WTC11 (cell line): ENCODE measurements at regions not wholly inside any gene's neighbourhood (a gene's known extent, or its start where the extent isn't known, plus 50 kb on each side); places are given as distances from the start of the nearest gene placed in this dataset.

ENCODE experiments used
- ATAC-seq: fragments of 200-7000 bp; cut with Tn5 transposase; 2 replicates; pipeline ENCODE4 v1.10.0; 2021; ENCODE audit warnings: mild to moderate bottlenecking, moderate library complexity
- CTCF ChIA-PET: fragments of 300-600 bp; sonication (Branson Sonifier 250); formaldehyde crosslinking; loops from one replicate; lab custom pipeline; 2021; ENCODE audit warnings: antibody characterized with exemption; lab: Charles Lee
- POLR2A ChIA-PET: fragments of 350-600 bp; sonication (Branson Sonifier 250); formaldehyde crosslinking; loops from one replicate; lab custom pipeline; 2021; ENCODE audit warnings: antibody characterized with exemption; lab: Charles Lee
- DNase-seq: peaks from one replicate; pipeline ENCODE4 v3.0.0; 2021; ENCODE audit warnings: low spot score
- H3K27ac Mint-ChIP-seq: 2 replicates; pipeline ENCODE4 v1.8.0; 2021; ENCODE audit warnings: mixed read lengths
- H3K27me3 Mint-ChIP-seq: 2 replicates; pipeline ENCODE4 v1.8.0; 2021; ENCODE audit warnings: low read depth, mild to moderate bottlenecking, moderate library complexity, mixed read lengths
- H3K36me3 Mint-ChIP-seq: 2 replicates; pipeline ENCODE4 v1.8.0; 2021; ENCODE audit warnings: mixed read lengths
- H3K4me1 Mint-ChIP-seq: 2 replicates; pipeline ENCODE4 v1.8.0; 2022; ENCODE audit warnings: mixed read lengths
- H3K4me3 Mint-ChIP-seq: 2 replicates; pipeline ENCODE4 v1.8.0; 2021; ENCODE audit warnings: mild to moderate bottlenecking, moderate library complexity, mixed read lengths
- H3K9me3 Mint-ChIP-seq: 2 replicates; pipeline ENCODE4 v1.8.0; 2021; ENCODE audit warnings: mixed read lengths
- ATF1 ChIP-seq: sonication (generic); formaldehyde crosslinking; IDR thresholded peaks from 2 replicates; pipeline ENCODE4 v1.8.1; 2023; ENCODE audit warnings: mild to moderate bottlenecking, moderate library complexity, missing genetic modification reagents
- CREM ChIP-seq: sonication (generic); formaldehyde crosslinking; IDR thresholded peaks from 2 replicates; pipeline ENCODE4 v1.8.1; 2022; ENCODE audit warnings: mild to moderate bottlenecking, missing genetic modification reagents, moderate library complexity
- GRHL2 ChIP-seq: fragments of 250-450 bp; sonication (Bioruptor Pico); IDR thresholded peaks from 2 replicates; pipeline ENCODE4 v1.8.0; 2022; ENCODE audit warnings: mild to moderate bottlenecking, moderate library complexity; ENCODE audit not compliant: insufficient replicate concordance, severe bottlenecking
- KAT7 ChIP-seq: sonication (generic); formaldehyde crosslinking; IDR thresholded peaks from 2 replicates; pipeline ENCODE4 v1.8.1; 2023; ENCODE audit warnings: missing genetic modification reagents, mild to moderate bottlenecking, borderline replicate concordance
- NR2C2 ChIP-seq: sonication (generic); formaldehyde crosslinking; IDR thresholded peaks from 2 replicates; pipeline ENCODE4 v1.8.0; 2022; ENCODE audit warnings: mild to moderate bottlenecking, missing genetic modification reagents
- NR3C1 ChIP-seq: sonication (generic); formaldehyde crosslinking; conservative IDR thresholded peaks from 2 replicates; pipeline ENCODE4 v1.8.1; 2023; ENCODE audit warnings: low read depth, mild to moderate bottlenecking, missing genetic modification reagents
- ZNF121 ChIP-seq: sonication (generic); formaldehyde crosslinking; IDR thresholded peaks from 2 replicates; pipeline ENCODE4 v1.8.0; 2023; ENCODE audit warnings: missing genetic modification reagents
- ZNF671 ChIP-seq: fragments of 250-450 bp; sonication (Bioruptor Pico); IDR thresholded peaks from 2 replicates; pipeline ENCODE4 v1.8.0; 2021; ENCODE audit warnings: mild to moderate bottlenecking
- TF ChIP-seq, protein P1 (sequence below): sonication (generic); formaldehyde crosslinking; IDR thresholded peaks from 2 replicates; pipeline ENCODE4 v1.8.0; 2023; ENCODE audit warnings: mild to moderate bottlenecking, missing genetic modification reagents
- TF ChIP-seq, protein P2 (sequence below): sonication (generic); formaldehyde crosslinking; IDR thresholded peaks from 2 replicates; pipeline ENCODE4 v1.8.0; 2023; ENCODE audit warnings: missing genetic modification reagents, mild to moderate bottlenecking, borderline replicate concordance
- TF ChIP-seq, protein P3 (sequence below): fragments of 250-450 bp; sonication (Bioruptor Pico); IDR thresholded peaks from 2 replicates; pipeline ENCODE4 v1.9.0; 2021; ENCODE audit warnings: moderate library complexity, mild to moderate bottlenecking, inconsistent platforms, borderline replicate concordance
- TF ChIP-seq, protein P4 (sequence below): fragments of 200-600 bp; IDR thresholded peaks from 2 replicates; pipeline ENCODE4 v1.8.0; 2022; ENCODE audit warnings: antibody characterized with exemption
- TF ChIP-seq, protein P5 (sequence below): sonication (generic); formaldehyde crosslinking; IDR thresholded peaks from 2 replicates; pipeline ENCODE4 v1.8.1; 2023; ENCODE audit warnings: mild to moderate bottlenecking, moderate library complexity, missing genetic modification reagents
- TF ChIP-seq, protein P6 (sequence below): fragments of 250-450 bp; sonication (Bioruptor Pico); IDR thresholded peaks from 2 replicates; pipeline ENCODE4 v1.9.0; 2021; ENCODE audit warnings: mild to moderate bottlenecking

DNA sequence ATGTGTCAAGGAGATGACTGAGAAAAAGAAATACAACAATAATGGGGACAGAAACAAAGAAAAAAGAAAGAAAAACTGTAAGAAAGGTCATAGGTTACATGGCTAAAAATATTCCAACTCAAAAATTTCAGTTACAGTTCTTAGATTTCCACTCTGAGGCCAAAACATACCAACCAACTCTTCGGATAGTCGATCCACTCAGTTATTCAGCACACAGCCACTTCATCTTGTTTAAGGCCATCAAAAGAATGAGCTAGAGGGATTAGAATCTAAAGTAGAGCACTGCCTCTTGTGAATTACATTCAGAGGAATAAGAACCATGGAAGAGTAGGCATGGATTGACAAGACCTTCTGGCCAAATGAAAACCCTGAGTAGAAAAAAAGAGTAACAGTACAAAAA lies 277.0 kb downstream of the MRPL39 start (continued):
- TF ChIP-seq, protein P1, sequence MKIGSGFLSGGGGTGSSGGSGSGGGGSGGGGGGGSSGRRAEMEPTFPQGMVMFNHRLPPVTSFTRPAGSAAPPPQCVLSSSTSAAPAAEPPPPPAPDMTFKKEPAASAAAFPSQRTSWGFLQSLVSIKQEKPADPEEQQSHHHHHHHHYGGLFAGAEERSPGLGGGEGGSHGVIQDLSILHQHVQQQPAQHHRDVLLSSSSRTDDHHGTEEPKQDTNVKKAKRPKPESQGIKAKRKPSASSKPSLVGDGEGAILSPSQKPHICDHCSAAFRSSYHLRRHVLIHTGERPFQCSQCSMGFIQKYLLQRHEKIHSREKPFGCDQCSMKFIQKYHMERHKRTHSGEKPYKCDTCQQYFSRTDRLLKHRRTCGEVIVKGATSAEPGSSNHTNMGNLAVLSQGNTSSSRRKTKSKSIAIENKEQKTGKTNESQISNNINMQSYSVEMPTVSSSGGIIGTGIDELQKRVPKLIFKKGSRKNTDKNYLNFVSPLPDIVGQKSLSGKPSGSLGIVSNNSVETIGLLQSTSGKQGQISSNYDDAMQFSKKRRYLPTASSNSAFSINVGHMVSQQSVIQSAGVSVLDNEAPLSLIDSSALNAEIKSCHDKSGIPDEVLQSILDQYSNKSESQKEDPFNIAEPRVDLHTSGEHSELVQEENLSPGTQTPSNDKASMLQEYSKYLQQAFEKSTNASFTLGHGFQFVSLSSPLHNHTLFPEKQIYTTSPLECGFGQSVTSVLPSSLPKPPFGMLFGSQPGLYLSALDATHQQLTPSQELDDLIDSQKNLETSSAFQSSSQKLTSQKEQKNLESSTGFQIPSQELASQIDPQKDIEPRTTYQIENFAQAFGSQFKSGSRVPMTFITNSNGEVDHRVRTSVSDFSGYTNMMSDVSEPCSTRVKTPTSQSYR (CRISPR knock-in tag), result no peak
- TF ChIP-seq GRHL2 (CRISPR knock-in tag), result no peak
- TF ChIP-seq, all 79 proteins: peak for 0

DNA sequence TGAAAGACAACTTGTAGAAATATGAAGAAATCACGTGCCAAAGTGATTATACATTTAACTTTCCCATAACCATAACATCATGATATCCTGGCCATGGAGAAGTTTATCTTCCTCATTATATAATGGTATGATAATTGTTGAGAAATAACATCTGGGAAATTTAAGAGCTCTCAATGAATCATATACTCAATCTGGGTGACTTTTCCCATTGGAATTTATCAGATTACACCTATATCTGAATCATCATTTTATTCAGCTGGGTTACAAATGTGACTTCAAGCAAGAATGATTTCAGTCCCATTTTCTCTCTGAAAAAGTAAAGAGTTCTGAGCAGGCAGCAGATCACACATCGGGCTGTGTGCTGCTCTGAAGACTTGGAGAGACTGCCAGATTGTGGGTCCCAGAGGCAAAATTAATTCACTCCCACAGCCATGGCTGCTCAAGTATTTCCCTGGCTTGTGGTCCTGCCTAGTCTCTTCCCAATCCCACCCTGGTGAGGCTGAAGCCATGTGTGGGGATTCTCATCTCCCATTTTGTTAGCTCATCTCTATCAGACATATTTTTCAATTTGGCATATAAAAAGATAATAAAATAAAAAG lies 278.0 kb downstream of the MRPL39 start:
- Mint-ChIP-seq H3K36me3 (no peaks in the 10 kb centered on the region), H3K27ac (no peak overlapping the region), H3K27me3 (no peaks in the 10 kb centered on the region), H3K9me3 (0 out of 2 replicates have a peak, but pooled peaks cover 3% of the 10 kb centered on the region), H3K4me3 (no peak overlapping the region), H3K4me1 (peaks cover 42% of the 10 kb centered on the region)
- TF ChIP-seq, protein P2, sequence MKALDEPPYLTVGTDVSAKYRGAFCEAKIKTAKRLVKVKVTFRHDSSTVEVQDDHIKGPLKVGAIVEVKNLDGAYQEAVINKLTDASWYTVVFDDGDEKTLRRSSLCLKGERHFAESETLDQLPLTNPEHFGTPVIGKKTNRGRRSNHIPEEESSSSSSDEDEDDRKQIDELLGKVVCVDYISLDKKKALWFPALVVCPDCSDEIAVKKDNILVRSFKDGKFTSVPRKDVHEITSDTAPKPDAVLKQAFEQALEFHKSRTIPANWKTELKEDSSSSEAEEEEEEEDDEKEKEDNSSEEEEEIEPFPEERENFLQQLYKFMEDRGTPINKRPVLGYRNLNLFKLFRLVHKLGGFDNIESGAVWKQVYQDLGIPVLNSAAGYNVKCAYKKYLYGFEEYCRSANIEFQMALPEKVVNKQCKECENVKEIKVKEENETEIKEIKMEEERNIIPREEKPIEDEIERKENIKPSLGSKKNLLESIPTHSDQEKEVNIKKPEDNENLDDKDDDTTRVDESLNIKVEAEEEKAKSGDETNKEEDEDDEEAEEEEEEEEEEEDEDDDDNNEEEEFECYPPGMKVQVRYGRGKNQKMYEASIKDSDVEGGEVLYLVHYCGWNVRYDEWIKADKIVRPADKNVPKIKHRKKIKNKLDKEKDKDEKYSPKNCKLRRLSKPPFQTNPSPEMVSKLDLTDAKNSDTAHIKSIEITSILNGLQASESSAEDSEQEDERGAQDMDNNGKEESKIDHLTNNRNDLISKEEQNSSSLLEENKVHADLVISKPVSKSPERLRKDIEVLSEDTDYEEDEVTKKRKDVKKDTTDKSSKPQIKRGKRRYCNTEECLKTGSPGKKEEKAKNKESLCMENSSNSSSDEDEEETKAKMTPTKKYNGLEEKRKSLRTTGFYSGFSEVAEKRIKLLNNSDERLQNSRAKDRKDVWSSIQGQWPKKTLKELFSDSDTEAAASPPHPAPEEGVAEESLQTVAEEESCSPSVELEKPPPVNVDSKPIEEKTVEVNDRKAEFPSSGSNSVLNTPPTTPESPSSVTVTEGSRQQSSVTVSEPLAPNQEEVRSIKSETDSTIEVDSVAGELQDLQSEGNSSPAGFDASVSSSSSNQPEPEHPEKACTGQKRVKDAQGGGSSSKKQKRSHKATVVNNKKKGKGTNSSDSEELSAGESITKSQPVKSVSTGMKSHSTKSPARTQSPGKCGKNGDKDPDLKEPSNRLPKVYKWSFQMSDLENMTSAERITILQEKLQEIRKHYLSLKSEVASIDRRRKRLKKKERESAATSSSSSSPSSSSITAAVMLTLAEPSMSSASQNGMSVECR (CRISPR knock-in tag), result no peak
- TF ChIP-seq NR3C1 (CRISPR knock-in tag), result no peak
- TF ChIP-seq, protein P3, sequence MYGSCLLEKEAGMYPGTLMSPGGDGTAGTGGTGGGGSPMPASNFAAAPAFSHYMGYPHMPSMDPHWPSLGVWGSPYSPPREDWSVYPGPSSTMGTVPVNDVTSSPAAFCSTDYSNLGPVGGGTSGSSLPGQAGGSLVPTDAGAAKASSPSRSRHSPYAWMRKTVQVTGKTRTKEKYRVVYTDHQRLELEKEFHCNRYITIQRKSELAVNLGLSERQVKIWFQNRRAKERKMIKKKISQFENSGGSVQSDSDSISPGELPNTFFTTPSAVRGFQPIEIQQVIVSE, result no peak
- TF ChIP-seq, protein P4, sequence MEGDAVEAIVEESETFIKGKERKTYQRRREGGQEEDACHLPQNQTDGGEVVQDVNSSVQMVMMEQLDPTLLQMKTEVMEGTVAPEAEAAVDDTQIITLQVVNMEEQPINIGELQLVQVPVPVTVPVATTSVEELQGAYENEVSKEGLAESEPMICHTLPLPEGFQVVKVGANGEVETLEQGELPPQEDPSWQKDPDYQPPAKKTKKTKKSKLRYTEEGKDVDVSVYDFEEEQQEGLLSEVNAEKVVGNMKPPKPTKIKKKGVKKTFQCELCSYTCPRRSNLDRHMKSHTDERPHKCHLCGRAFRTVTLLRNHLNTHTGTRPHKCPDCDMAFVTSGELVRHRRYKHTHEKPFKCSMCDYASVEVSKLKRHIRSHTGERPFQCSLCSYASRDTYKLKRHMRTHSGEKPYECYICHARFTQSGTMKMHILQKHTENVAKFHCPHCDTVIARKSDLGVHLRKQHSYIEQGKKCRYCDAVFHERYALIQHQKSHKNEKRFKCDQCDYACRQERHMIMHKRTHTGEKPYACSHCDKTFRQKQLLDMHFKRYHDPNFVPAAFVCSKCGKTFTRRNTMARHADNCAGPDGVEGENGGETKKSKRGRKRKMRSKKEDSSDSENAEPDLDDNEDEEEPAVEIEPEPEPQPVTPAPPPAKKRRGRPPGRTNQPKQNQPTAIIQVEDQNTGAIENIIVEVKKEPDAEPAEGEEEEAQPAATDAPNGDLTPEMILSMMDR, result no peak
- TF ChIP-seq, protein P5, sequence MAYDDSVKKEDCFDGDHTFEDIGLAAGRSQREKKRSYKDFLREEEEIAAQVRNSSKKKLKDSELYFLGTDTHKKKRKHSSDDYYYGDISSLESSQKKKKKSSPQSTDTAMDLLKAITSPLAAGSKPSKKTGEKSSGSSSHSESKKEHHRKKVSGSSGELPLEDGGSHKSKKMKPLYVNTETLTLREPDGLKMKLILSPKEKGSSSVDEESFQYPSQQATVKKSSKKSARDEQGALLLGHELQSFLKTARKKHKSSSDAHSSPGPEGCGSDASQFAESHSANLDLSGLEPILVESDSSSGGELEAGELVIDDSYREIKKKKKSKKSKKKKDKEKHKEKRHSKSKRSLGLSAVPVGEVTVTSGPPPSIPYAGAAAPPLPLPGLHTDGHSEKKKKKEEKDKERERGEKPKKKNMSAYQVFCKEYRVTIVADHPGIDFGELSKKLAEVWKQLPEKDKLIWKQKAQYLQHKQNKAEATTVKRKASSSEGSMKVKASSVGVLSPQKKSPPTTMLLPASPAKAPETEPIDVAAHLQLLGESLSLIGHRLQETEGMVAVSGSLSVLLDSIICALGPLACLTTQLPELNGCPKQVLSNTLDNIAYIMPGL (CRISPR knock-in tag), result no peak
- no peak for TF ChIP-seq NR2C2 (CRISPR knock-in tag)
- TF ChIP-seq ATF1 (CRISPR knock-in tag), result no peak
- no peak for TF ChIP-seq KAT7 (CRISPR knock-in tag)
- TF ChIP-seq, protein P6, sequence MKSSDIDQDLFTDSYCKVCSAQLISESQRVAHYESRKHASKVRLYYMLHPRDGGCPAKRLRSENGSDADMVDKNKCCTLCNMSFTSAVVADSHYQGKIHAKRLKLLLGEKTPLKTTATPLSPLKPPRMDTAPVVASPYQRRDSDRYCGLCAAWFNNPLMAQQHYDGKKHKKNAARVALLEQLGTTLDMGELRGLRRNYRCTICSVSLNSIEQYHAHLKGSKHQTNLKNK, result no peak
- TF ChIP-seq CREM (CRISPR knock-in tag), result no peak
- TF ChIP-seq ZNF121 (CRISPR knock-in tag), result no peak
- no peak for TF ChIP-seq ZNF671 (CRISPR knock-in tag)
- CTCF ChIA-PET, result no interaction called here
- POLR2A ChIA-PET, result interaction anchor here (0.6 to 1.5 kb wide), 2 partner anchors 16 to 54 kb away, joined by 3 read pairs; no protein-coding TSS in a partner anchor
- DNase-seq (no peak), ATAC-seq (no peak)
